Endothelial cell of umbilical vein (primary cell): ENCODE measurements at regions not wholly inside any gene's neighbourhood (a gene's known extent, or its start where the extent isn't known, plus 50 kb on each side); places are given as distances from the start of the nearest gene placed in this dataset.

Experiments used
- BruUV-seq: library from RNA; stranded (reverse); fragments of 400-500 nt; replicated peaks from 2 replicates; lab custom pipeline; 2021; lab: Mats Ljungman, UMichigan
- CTCF ChIA-PET: fragments of 300-600, 350-600 bp; sonication (Branson Sonifier 250); formaldehyde crosslinking; loops from one replicate; lab custom pipeline; 2021; ENCODE audit warnings: antibody characterized with exemption, inconsistent platforms; lab: Charles Lee
- POLR2A ChIA-PET: fragments of 300-600, 350-600 bp; sonication (Branson Sonifier 250); formaldehyde crosslinking; loops from one replicate; lab custom pipeline; 2021; ENCODE audit warnings: antibody characterized with exemption, inconsistent platforms; lab: Charles Lee
- DNase-seq: peaks from one replicate; pipeline ENCODE4 v3.0.0-alpha.2; 2011; ENCODE audit warnings: low read depth, low spot score
- FAIRE-seq: peaks from 2 replicates; lab custom pipeline; 2011; peaks lifted over from hg19 to GRCh38; lab: Jason Lieb, UNC
- H2AFZ ChIP-seq: 2 replicates; pipeline ENCODE4 v1.6.0; 2012; ENCODE audit warnings: low read depth, low read length, control low read depth, inconsistent platforms
- H3K27ac ChIP-seq: 2 replicates; pipeline ENCODE4 v1.5.1; 2011; ENCODE audit warnings: low read depth, mild to moderate bottlenecking, control low read depth, low read length, moderate library complexity; ENCODE audit not compliant: insufficient read depth
- H3K27me3 ChIP-seq, 2 experiments: 2 replicates each; pipeline versions ENCODE4 v1.6.0 to v1.6.1; 2011; ENCODE audit warnings: low read length in 2 of 2, mixed read lengths in 1 of 2; ENCODE audit not compliant: control insufficient read depth in 2 of 2, insufficient read depth in 2 of 2
- H3K36me3 ChIP-seq, 2 experiments: 2 replicates in 1 of 2; 3 replicates in 1 of 2; pipeline ENCODE4 v1.5.1; 2011; ENCODE audit warnings: low read length in 2 of 2, mild to moderate bottlenecking in 1 of 2, moderate library complexity in 1 of 2; ENCODE audit not compliant: control insufficient read depth in 2 of 2, insufficient read depth in 2 of 2; ENCODE audit errors: extremely low read depth in 1 of 2
- H3K4me1 ChIP-seq: 3 replicates; pipeline ENCODE4 v1.5.1; 2011; ENCODE audit warnings: mild to moderate bottlenecking, low read length; ENCODE audit not compliant: control insufficient read depth, insufficient read depth; ENCODE audit errors: extremely low read depth
- H3K4me2 ChIP-seq: 2 replicates; pipeline ENCODE4 v1.6.1; 2011; ENCODE audit warnings: low read length, control low read depth, mixed read lengths; ENCODE audit not compliant: insufficient read depth
- H3K4me3 ChIP-seq, 3 experiments: fragments of 200-600 bp in 1 of 3; sonication (generic), shearing (Covaris generic) in 1 of 3; replicated peaks in 1 of 3; 2 replicates each; pipeline ENCODE4 v1.5.1; 2011 to 2016; ENCODE audit warnings: control low read depth in 3 of 3, low read length in 3 of 3, mild to moderate bottlenecking in 2 of 3, inconsistent platforms in 1 of 3, low read depth in 1 of 3, moderate library complexity in 1 of 3; ENCODE audit not compliant: insufficient read depth in 1 of 3
- H3K79me2 ChIP-seq: 2 replicates; pipeline ENCODE4 v1.6.0; 2012; ENCODE audit warnings: low read length, inconsistent platforms; ENCODE audit not compliant: control insufficient read depth, insufficient read depth
- H3K9ac ChIP-seq: replicated peaks from 2 replicates; pipeline ENCODE3; 2011; ENCODE audit warnings: low read length, control low read depth; ENCODE audit not compliant: insufficient read depth; ENCODE audit errors: extremely low read depth
- H3K9me1 ChIP-seq: replicated peaks from 3 replicates; pipeline ENCODE4 v1.6.0; 2011; ENCODE audit warnings: mild to moderate bottlenecking, low read length; ENCODE audit not compliant: control insufficient read depth, insufficient read depth; ENCODE audit errors: extremely low read depth
- H3K9me3 ChIP-seq: replicated peaks from 2 replicates; pipeline ENCODE4 v1.5.1; 2012; ENCODE audit warnings: low read length, inconsistent platforms; ENCODE audit not compliant: control insufficient read depth, insufficient read depth
- H4K20me1 ChIP-seq: replicated peaks from 2 replicates; pipeline ENCODE3; 2011; ENCODE audit warnings: mild to moderate bottlenecking, low read length; ENCODE audit not compliant: control insufficient read depth, insufficient read depth; ENCODE audit errors: extremely low read depth
- EZH2 ChIP-seq: IDR thresholded peaks from 2 replicates; pipeline ENCODE4 v1.6.1; 2012; ENCODE audit warnings: borderline replicate concordance, low read depth, mild to moderate bottlenecking, moderate library complexity, low read length, inconsistent platforms; ENCODE audit not compliant: severe bottlenecking
- FOS ChIP-seq: IDR thresholded peaks from 2 replicates; pipeline ENCODE4 v1.6.1; 2011; ENCODE audit warnings: mild to moderate bottlenecking, low read length, moderate library complexity, borderline replicate concordance; ENCODE audit not compliant: insufficient read depth
- GATA2 ChIP-seq: IDR thresholded peaks from 2 replicates; pipeline ENCODE4 v1.7.0; 2011; ENCODE audit warnings: low read depth, mild to moderate bottlenecking, moderate library complexity, mixed read lengths, low read length; ENCODE audit not compliant: insufficient read length, insufficient read depth
- dilution Hi-C: fragments of 300-500 bp; cut with MboI; formaldehyde crosslinking; loops from one replicate; pipeline ENCODE4 v1.15.0; 2019; ENCODE audit warnings: low sequenced_read_pairs; ENCODE audit not compliant: extremely low pct_ligation_motif_present
- intact Hi-C: fragments of 100-400 bp; cut with micrococcal nuclease; formaldehyde crosslinking; loops from one replicate; pipeline ENCODE4 v1.10.0; 2022

GRCh38 chr1:5386371-5386770 is 605.9 kb downstream of the NPHP4 start:
- TF ChIP-seq GATA2 (no peak), FOS (no peak)
- Histone ChIP-seq H3K27me3 (no peaks in the 10 kb centered on the region), H3K4me3 (no peak overlapping the region), H3K36me3 (no peaks in the 10 kb centered on the region), H3K9ac (no peak overlapping the region), H4K20me1 (no peaks in the 10 kb centered on the region), H3K27ac (no peak overlapping the region), H2AFZ (no peak overlapping the region), H3K9me3 (peaks cover 7% of the 10 kb centered on the region), H3K4me2 (no peak overlapping the region), H3K9me1 (no peaks in the 10 kb centered on the region), H3K4me1 (no peaks in the 10 kb centered on the region), H3K79me2 (no peaks in the 10 kb centered on the region)
- intact Hi-C loops, result no loop called here
- FAIRE-seq (no peak), DNase-seq (no peak)
- dilution Hi-C loops, result no loop called here
- BruUV-seq, result no TSS peak
- POLR2A ChIA-PET, result no interaction called here
- CTCF ChIA-PET, result no interaction called here

GRCh38 chr1:5385956-5386355 is 606.3 kb downstream of the NPHP4 start:
- no peak overlapping the region for H3K9ac ChIP-seq
- no TSS peak for BruUV-seq
- no peak overlapping the region for H3K27ac ChIP-seq
- peaks cover 7% of the 10 kb centered on the region for H3K9me3 ChIP-seq
- no peaks in the 10 kb centered on the region for H3K79me2 ChIP-seq
- H4K20me1 ChIP-seq, result no peaks in the 10 kb centered on the region
- ChIA-PET POLR2A (no interaction called here), CTCF (no interaction called here)
- no peaks in the 10 kb centered on the region for H3K27me3 ChIP-seq
- dilution Hi-C loops, result no loop called here
- no peak overlapping the region for H3K4me2 ChIP-seq
- FAIRE-seq, result no peak
- no peaks in the 10 kb centered on the region for H3K36me3 ChIP-seq
- no peak for TF ChIP-seq EZH2
- no peak overlapping the region for H2AFZ ChIP-seq
- no peaks in the 10 kb centered on the region for H3K4me1 ChIP-seq
- intact Hi-C loops, result no loop called here
- H3K4me3 ChIP-seq, result no peak overlapping the region
- H3K9me1 ChIP-seq, result no peaks in the 10 kb centered on the region
- no peak for DNase-seq
